ENCODE measurements at regions not wholly inside any gene's neighbourhood (a gene's known extent, or its start where the extent isn't known, plus 50 kb on each side); places are given as distances from the start of the nearest gene placed in this dataset.

GRCh38 chr20:63099456-63100173 lies 92.9 kb upstream of the BHLHE23 start:
- TF ChIP-seq EZH2phosphoT487 (IDR thresholded peaks at IDR 0.05; ENCODE audit: insufficient read depth, low read depth) (no peak), EZH2 (IDR thresholded peaks at IDR 0.05; ENCODE audit: insufficient read depth, poor library complexity, severe bottlenecking) (no peak)
